ENCODE measurements at regions not wholly inside any gene's neighbourhood (a gene's known extent, or its start where the extent isn't known, plus 50 kb on each side); places are given as distances from the start of the nearest gene placed in this dataset.

DNA sequence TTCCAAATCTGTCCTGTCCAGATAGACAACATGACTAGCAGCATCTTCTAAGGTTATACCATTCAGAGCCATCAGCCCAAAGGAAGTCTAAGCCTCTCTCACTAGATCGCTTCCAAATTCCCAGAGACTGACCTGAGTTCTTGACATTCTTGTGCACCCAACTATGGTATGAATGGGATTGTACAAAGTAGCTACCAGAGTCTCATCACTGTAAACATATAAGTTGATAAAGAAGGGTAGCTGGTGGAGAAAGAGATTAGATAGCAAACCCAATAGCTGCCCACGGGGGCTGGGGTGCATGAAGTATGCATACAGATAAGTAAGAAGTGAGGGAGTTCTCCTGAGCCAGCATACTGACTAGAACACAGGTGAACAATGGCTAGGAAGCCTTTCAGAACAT lies 180.0 kb downstream of the PLPP3 start:
- no peak for ATAC-seq (ENCODE audit: insufficient read depth, low FRiP score)

GRCh38 chr1:56397811-56398231 lies 181.5 kb downstream of the PLPP3 start:
- Histone ChIP-seq H3K27ac (ENCODE audit: low read depth in 1 of 2, low read length in 1 of 2) (peak overlapping the region in 1 of 2 donors; percentile 66), H3K4me3 (no peak overlapping the region), H3K9me3 (ENCODE audit: control insufficient read depth in 4 of 4, insufficient read depth in 3 of 4, low read length in 3 of 4) (peaks cover 0 to 4% (median 0%) of the 10 kb centered on the region in 4 donors), H3K9ac (ENCODE audit: insufficient read depth in 1 of 2, low read length in 2 of 2) (no peak overlapping the region), H3K27me3 (ENCODE audit: control insufficient read depth in 3 of 3, insufficient read depth in 3 of 3, low read length in 2 of 3) (no peaks in the 10 kb centered on the region), H3K4me1 (ENCODE audit: control insufficient read depth in 5 of 5, insufficient read depth in 5 of 5, low read length in 5 of 5) (peaks cover 0 to 21% (median 2%) of the 10 kb centered on the region in 5 donors), H3K36me3 (ENCODE audit: control insufficient read depth in 4 of 4, insufficient read depth in 4 of 4, low read length in 4 of 4) (no peaks in the 10 kb centered on the region)
- WGBS, 2 donors = 83 to 85% methylated on average over 2 of the region's 2 CpGs
- no peak for TF ChIP-seq CTCF (IDR thresholded peaks at IDR 0.05; ENCODE audit: control extremely low read depth, extremely low read depth)
- DNase-seq (no peak), ATAC-seq (ENCODE audit: insufficient read depth, low FRiP score) (no peak)

More for the DNA sequence above, 180.0 kb downstream of the PLPP3 start:
- H3K9ac ChIP-seq (ENCODE audit: insufficient read depth in 1 of 2, low read length in 2 of 2) = no peak overlapping the region
- H3K36me3 ChIP-seq (ENCODE audit: control insufficient read depth in 4 of 4, insufficient read depth in 4 of 4, low read length in 4 of 4) = no peaks in the 10 kb centered on the region
- DNase-seq = no peak
- TF ChIP-seq CTCF (IDR thresholded peaks at IDR 0.05; ENCODE audit: control extremely low read depth, extremely low read depth) = no peak
- H3K27ac ChIP-seq (ENCODE audit: low read depth in 1 of 2, low read length in 1 of 2) = peak overlapping the region in 1 of 2 donors; percentile 40
- 83 to 85% methylated on average over 2 of the region's 2 CpGs for WGBS, 2 donors
- H3K4me3 ChIP-seq = no peak overlapping the region
- H3K4me1 ChIP-seq (ENCODE audit: control insufficient read depth in 5 of 5, insufficient read depth in 5 of 5, low read length in 5 of 5) = peaks cover 0 to 21% (median 4%) of the 10 kb centered on the region in 5 donors
- no peaks in the 10 kb centered on the region for H3K27me3 ChIP-seq (ENCODE audit: control insufficient read depth in 3 of 3, insufficient read depth in 3 of 3, low read length in 2 of 3)
- H3K9me3 ChIP-seq (ENCODE audit: control insufficient read depth in 4 of 4, insufficient read depth in 3 of 4, low read length in 3 of 4) = peaks cover 0 to 4% (median 0%) of the 10 kb centered on the region in 4 donors

GRCh38 chr1:56397409-56397808 lies 182.0 kb downstream of the PLPP3 start:
- DNase-seq (no peak), ATAC-seq (ENCODE audit: insufficient read depth, low FRiP score) (no peak)
- H3K9ac ChIP-seq (ENCODE audit: insufficient read depth in 1 of 2, low read length in 2 of 2) = no peak overlapping the region
- peak overlapping the region in 1 of 2 donors; percentile 66 for H3K27ac ChIP-seq (ENCODE audit: low read depth in 1 of 2, low read length in 1 of 2)
- no peaks in the 10 kb centered on the region for H3K36me3 ChIP-seq (ENCODE audit: control insufficient read depth in 4 of 4, insufficient read depth in 4 of 4, low read length in 4 of 4)
- no peak overlapping the region for H3K4me3 ChIP-seq
- no peak for TF ChIP-seq CTCF (IDR thresholded peaks at IDR 0.05; ENCODE audit: control extremely low read depth, extremely low read depth)
- 79 to 89% methylated on average over 2 of the region's 2 CpGs for WGBS, 2 donors
- H3K4me1 ChIP-seq (ENCODE audit: control insufficient read depth in 5 of 5, insufficient read depth in 5 of 5, low read length in 5 of 5) = peaks cover 0 to 21% (median 2%) of the 10 kb centered on the region in 5 donors
- peaks cover 0 to 4% (median 0%) of the 10 kb centered on the region in 4 donors for H3K9me3 ChIP-seq (ENCODE audit: control insufficient read depth in 4 of 4, insufficient read depth in 3 of 4, low read length in 3 of 4)
- no peaks in the 10 kb centered on the region for H3K27me3 ChIP-seq (ENCODE audit: control insufficient read depth in 3 of 3, insufficient read depth in 3 of 3, low read length in 2 of 3)

- H3K27me3 ChIP-seq (ENCODE audit: control insufficient read depth in 3 of 3, insufficient read depth in 3 of 3, low read length in 2 of 3) = no peaks in the 10 kb centered on the region
- no peak for ATAC-seq (ENCODE audit: insufficient read depth, low FRiP score)
- peak overlapping the region in 1 of 2 donors; percentile 66 for H3K27ac ChIP-seq (ENCODE audit: low read depth in 1 of 2, low read length in 1 of 2)
- H3K4me1 ChIP-seq (ENCODE audit: control insufficient read depth in 5 of 5, insufficient read depth in 5 of 5, low read length in 5 of 5) = peaks cover 0 to 21% (median 2%) of the 10 kb centered on the region in 5 donors
- TF ChIP-seq CTCF (IDR thresholded peaks at IDR 0.05; ENCODE audit: control extremely low read depth, extremely low read depth) = no peak
- peaks cover 0 to 4% (median 0%) of the 10 kb centered on the region in 4 donors for H3K9me3 ChIP-seq (ENCODE audit: control insufficient read depth in 4 of 4, insufficient read depth in 3 of 4, low read length in 3 of 4)
- DNase-seq = no peak
- no peak overlapping the region for H3K4me3 ChIP-seq
- H3K36me3 ChIP-seq (ENCODE audit: control insufficient read depth in 4 of 4, insufficient read depth in 4 of 4, low read length in 4 of 4) = no peaks in the 10 kb centered on the region
- 64 to 69% methylated on average over 4 of the region's 4 CpGs for WGBS, 2 donors
- no peak overlapping the region for H3K9ac ChIP-seq (ENCODE audit: insufficient read depth in 1 of 2, low read length in 2 of 2)
Measured at GRCh38 chr1:56396581-56396980, 182.8 kb downstream of the PLPP3 start.
